Left cardiac atrium (tissue), 4 donors: ENCODE measurements at regions not wholly inside any gene's neighbourhood (a gene's known extent, or its start where the extent isn't known, plus 50 kb on each side); places are given as distances from the start of the nearest gene placed in this dataset.

ENCODE experiments used
- ATAC-seq, 2 donors: fragments of 200-7000 bp; cut with Tn5 transposase; one replicate each; pipeline ENCODE4 v1.9.1; 2020; ENCODE audit warnings: mild to moderate bottlenecking in 2 of 2, moderate library complexity in 2 of 2
- DNase-seq: peaks from one replicate; pipeline ENCODE4 v3.0.0-alpha.2; 2020
- intact Hi-C, 2 donors: fragments of 100-400 bp; cut with DNase I; formaldehyde crosslinking; loops; one replicate each; pipeline versions ENCODE4 v1.14.1 to v1.15.1; 2022 to 2023
- donor health status: DM: no; HTN: yes; CAD: no.
- donor health status: DM: no; HTN: yes; CAD: no; lungs with severe emphysema.
- donor health status: DM: yes; HTN: yes; CAD: no.
- donor health status: Dilated cardiomyopathy.

- DNase-seq (no peak), ATAC-seq (no peak)
- intact Hi-C loops, result no loop called here
Observed at GRCh38 chr11:80144897-80145594, 704.2 kb upstream of the TENM4 start.

GRCh38 chr11:80136991-80137390 lies 696.2 kb upstream of the TENM4 start:
- ATAC-seq (no peak), DNase-seq (no peak)
- intact Hi-C loops, result no loop called here

GRCh38 chr11:80129396-80129795 lies 688.6 kb upstream of the TENM4 start:
- intact Hi-C loops, result no loop called here
- ATAC-seq (no peak), DNase-seq (no peak)

GRCh38 chr11:80122211-80122610 lies 681.4 kb upstream of the TENM4 start:
- intact Hi-C loops, result no loop called here
- no peak for DNase-seq
- peak; percentile 75 to 95 for ATAC-seq

GRCh38 chr11:80118073-80118472 lies 677.2 kb upstream of the TENM4 start:
- intact Hi-C loops, result no loop called here
- DNase-seq (no peak), ATAC-seq (no peak)

- ATAC-seq, result peak in 1 of 2 donors; percentile 41
- no peak for DNase-seq
- intact Hi-C loops, result no loop called here
Observed at GRCh38 chr11:80116796-80117195, 676.0 kb upstream of the TENM4 start.

GRCh38 chr11:80109652-80110051 lies 668.8 kb upstream of the TENM4 start:
- no peak for DNase-seq
- intact Hi-C loops, result no loop called here
- ATAC-seq, result no peak

- no peak for DNase-seq
- intact Hi-C loops, result no loop called here
- no peak for ATAC-seq
Observed at GRCh38 chr11:80109031-80109430, 668.2 kb upstream of the TENM4 start.

- intact Hi-C loops, result no loop called here
- DNase-seq, result no peak
- ATAC-seq, result no peak
Observed at GRCh38 chr11:80107415-80107814, 666.6 kb upstream of the TENM4 start.

- intact Hi-C loops, result no loop called here
- ATAC-seq (no peak), DNase-seq (no peak)
Observed at GRCh38 chr11:80104191-80104590, 663.4 kb upstream of the TENM4 start.

GRCh38 chr11:80103142-80103859 lies 662.5 kb upstream of the TENM4 start:
- DNase-seq (no peak), ATAC-seq (peak in 1 of 2 donors; percentile 74)
- intact Hi-C loops, result no loop called here

- DNase-seq, result no peak
- no peak for ATAC-seq
- intact Hi-C loops, result no loop called here
Observed at GRCh38 chr11:80097146-80097545, 656.3 kb upstream of the TENM4 start.

GRCh38 chr11:80096736-80097135 lies 655.9 kb upstream of the TENM4 start:
- intact Hi-C loops, result no loop called here
- DNase-seq (no peak), ATAC-seq (no peak)

- DNase-seq, result no peak
- no peak for ATAC-seq
- intact Hi-C loops, result no loop called here
Observed at GRCh38 chr11:80086496-80087055, 645.7 kb upstream of the TENM4 start.

- intact Hi-C loops, result no loop called here
- ATAC-seq (no peak), DNase-seq (no peak)
Observed at GRCh38 chr11:80085563-80085962, 644.7 kb upstream of the TENM4 start.

GRCh38 chr11:80084608-80085007 lies 643.8 kb upstream of the TENM4 start:
- intact Hi-C loops, result no loop called here
- ATAC-seq (no peak), DNase-seq (no peak)

- ATAC-seq (peak in 1 of 2 donors; percentile 96), DNase-seq (no peak)
- intact Hi-C loops, result no loop called here
Observed at GRCh38 chr11:80083531-80083951, 642.7 kb upstream of the TENM4 start.

- ATAC-seq (no peak), DNase-seq (no peak)
- intact Hi-C loops, result no loop called here
Observed at GRCh38 chr11:80082406-80082805, 641.6 kb upstream of the TENM4 start.

- intact Hi-C loops, result no loop called here
Observed at GRCh38 chr11:80077113-80077512, 636.3 kb upstream of the TENM4 start.

GRCh38 chr11:80074837-80075236 lies 634.0 kb upstream of the TENM4 start:
- intact Hi-C loops, result no loop called here
- ATAC-seq (no peak), DNase-seq (no peak)

More at GRCh38 chr11:80077113-80077512, 636.3 kb upstream of the TENM4 start:
- ATAC-seq (no peak), DNase-seq (no peak)

- no peak for DNase-seq
- intact Hi-C loops, result no loop called here
Observed at GRCh38 chr11:80066291-80066690, 625.5 kb upstream of the TENM4 start.

More at GRCh38 chr11:80066291-80066690, 625.5 kb upstream of the TENM4 start:
- ATAC-seq, result no peak
